ENCODE measurements at regions not wholly inside any gene's neighbourhood (a gene's known extent, or its start where the extent isn't known, plus 50 kb on each side); places are given as distances from the start of the nearest gene placed in this dataset.

DNA sequence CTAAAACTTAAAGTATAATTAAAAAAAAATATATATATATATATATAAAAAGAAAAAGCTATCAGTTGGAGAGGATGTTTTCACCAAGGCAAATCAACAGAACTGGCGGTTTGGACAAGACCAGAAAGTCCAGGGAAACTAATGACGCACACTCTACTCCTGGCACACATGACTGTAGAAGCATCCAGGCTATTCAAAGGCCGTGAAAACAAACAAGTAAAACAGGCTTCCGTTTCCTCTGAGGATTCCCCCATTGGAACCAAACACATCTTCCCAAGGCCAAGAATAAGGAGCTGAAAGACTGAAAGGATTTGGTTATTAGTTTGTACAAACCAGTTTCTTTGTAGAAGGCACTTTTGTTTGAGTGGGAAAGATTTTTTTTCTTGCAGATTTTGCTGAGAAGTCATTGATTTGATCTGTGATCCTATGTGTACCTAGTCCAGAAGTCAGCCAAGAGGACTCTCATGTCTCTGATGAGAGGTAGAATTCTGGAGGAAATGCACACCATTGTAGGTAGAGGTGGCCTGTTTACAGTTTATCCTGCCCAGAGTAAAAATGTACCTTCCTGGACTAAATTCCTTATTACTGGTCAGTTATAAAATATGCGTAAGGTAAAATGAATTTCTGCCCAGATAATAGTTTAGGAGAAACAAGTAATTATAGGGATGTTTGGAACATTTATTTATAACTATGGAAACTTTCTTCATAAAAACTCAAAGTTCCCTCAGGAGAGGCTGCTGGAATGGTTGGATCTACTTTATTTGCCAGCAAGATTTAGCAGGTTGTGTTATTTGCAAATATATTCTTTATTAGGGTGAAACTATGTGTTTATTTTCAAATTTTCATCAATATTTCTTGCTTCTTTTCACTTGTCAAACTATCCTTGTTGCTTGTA lies 66.5 kb downstream of the DMP1 start:
- DNase-seq (ENCODE audit: low read depth, low spot score) (no peak), ATAC-seq (no peak)
- Histone ChIP-seq H3K4me3 (replicated peaks in 1 of 2; ENCODE audit: low read depth in 1 of 2, low read length in 2 of 2) (no peak overlapping the region), H3K4me2 (ENCODE audit: low read length) (no peak overlapping the region), H3K36me3 (ENCODE audit: control insufficient read depth in 1 of 2, insufficient read depth in 2 of 2, low read length in 2 of 2) (no peaks in the 10 kb centered on the region), H3K79me2 (ENCODE audit: insufficient read depth, low read length) (no peaks in the 10 kb centered on the region), H2AFZ (ENCODE audit: low read depth, low read length, poor library complexity, severe bottlenecking) (no peak overlapping the region), H3K9ac (ENCODE audit: low read length) (no peak overlapping the region), H3K27ac (ENCODE audit: low read depth, low read length) (no peak overlapping the region), H4K20me1 (ENCODE audit: insufficient read depth) (no peaks in the 10 kb centered on the region), H3K9me2 (ENCODE audit: insufficient read depth) (no peaks in the 10 kb centered on the region), H3K9me3 (ENCODE audit: control insufficient read depth in 1 of 2, insufficient read depth in 1 of 2, low read depth in 1 of 2, low read length in 2 of 2) (no peaks in the 10 kb centered on the region), H3K27me3 (ENCODE audit: insufficient read depth, low read length) (no peaks in the 10 kb centered on the region), H3K4me1 (ENCODE audit: control insufficient read depth in 1 of 2, insufficient read depth in 2 of 2, low read length in 2 of 2) (no peaks in the 10 kb centered on the region)
- intact Hi-C loops (cut with micrococcal nuclease) = no loop called here
- BruUV-seq (replicated peaks) = no TSS peak
- TF ChIP-seq EZH2 (IDR thresholded peaks at IDR 0.05) (no peak), POLR2AphosphoS5 (IDR thresholded peaks at IDR 0.05; ENCODE audit: low read depth, low read length) (no peak), EZH2phosphoT487 (IDR thresholded peaks at IDR 0.05; ENCODE audit: borderline replicate concordance) (no peak), TCF7L2 (IDR thresholded peaks at IDR 0.05; ENCODE audit: borderline replicate concordance, extremely low read depth, insufficient read depth, insufficient read length) (no peak), ZNF274 (IDR thresholded peaks at IDR 0.05; ENCODE audit: low read depth, low read length) (no peak), RAD21 (IDR thresholded peaks at IDR 0.05; ENCODE audit: low read depth) (no peak), ZFX (IDR thresholded peaks at IDR 0.05) (no peak), EGR1 (IDR thresholded peaks at IDR 0.05; ENCODE audit: low read depth) (no peak), JUND (IDR thresholded peaks at IDR 0.05) (no peak), ELF1 (IDR thresholded peaks at IDR 0.05; ENCODE audit: borderline replicate concordance, low read depth) (no peak)
- TF ChIP-seq, protein P1, sequence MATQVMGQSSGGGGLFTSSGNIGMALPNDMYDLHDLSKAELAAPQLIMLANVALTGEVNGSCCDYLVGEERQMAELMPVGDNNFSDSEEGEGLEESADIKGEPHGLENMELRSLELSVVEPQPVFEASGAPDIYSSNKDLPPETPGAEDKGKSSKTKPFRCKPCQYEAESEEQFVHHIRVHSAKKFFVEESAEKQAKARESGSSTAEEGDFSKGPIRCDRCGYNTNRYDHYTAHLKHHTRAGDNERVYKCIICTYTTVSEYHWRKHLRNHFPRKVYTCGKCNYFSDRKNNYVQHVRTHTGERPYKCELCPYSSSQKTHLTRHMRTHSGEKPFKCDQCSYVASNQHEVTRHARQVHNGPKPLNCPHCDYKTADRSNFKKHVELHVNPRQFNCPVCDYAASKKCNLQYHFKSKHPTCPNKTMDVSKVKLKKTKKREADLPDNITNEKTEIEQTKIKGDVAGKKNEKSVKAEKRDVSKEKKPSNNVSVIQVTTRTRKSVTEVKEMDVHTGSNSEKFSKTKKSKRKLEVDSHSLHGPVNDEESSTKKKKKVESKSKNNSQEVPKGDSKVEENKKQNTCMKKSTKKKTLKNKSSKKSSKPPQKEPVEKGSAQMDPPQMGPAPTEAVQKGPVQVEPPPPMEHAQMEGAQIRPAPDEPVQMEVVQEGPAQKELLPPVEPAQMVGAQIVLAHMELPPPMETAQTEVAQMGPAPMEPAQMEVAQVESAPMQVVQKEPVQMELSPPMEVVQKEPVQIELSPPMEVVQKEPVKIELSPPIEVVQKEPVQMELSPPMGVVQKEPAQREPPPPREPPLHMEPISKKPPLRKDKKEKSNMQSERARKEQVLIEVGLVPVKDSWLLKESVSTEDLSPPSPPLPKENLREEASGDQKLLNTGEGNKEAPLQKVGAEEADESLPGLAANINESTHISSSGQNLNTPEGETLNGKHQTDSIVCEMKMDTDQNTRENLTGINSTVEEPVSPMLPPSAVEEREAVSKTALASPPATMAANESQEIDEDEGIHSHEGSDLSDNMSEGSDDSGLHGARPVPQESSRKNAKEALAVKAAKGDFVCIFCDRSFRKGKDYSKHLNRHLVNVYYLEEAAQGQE (IDR thresholded peaks at IDR 0.05; ENCODE audit: low read depth) = no peak
- TF ChIP-seq, protein P2, sequence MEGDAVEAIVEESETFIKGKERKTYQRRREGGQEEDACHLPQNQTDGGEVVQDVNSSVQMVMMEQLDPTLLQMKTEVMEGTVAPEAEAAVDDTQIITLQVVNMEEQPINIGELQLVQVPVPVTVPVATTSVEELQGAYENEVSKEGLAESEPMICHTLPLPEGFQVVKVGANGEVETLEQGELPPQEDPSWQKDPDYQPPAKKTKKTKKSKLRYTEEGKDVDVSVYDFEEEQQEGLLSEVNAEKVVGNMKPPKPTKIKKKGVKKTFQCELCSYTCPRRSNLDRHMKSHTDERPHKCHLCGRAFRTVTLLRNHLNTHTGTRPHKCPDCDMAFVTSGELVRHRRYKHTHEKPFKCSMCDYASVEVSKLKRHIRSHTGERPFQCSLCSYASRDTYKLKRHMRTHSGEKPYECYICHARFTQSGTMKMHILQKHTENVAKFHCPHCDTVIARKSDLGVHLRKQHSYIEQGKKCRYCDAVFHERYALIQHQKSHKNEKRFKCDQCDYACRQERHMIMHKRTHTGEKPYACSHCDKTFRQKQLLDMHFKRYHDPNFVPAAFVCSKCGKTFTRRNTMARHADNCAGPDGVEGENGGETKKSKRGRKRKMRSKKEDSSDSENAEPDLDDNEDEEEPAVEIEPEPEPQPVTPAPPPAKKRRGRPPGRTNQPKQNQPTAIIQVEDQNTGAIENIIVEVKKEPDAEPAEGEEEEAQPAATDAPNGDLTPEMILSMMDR (IDR thresholded peaks at IDR 0.05 in 2 of 3, conservative IDR thresholded peaks at IDR 0.05 in 1 of 3; ENCODE audit: borderline replicate concordance in 1 of 3, insufficient read depth in 1 of 3, low read depth in 2 of 3, low read length in 2 of 3) = no peak
- TF ChIP-seq, protein P3, sequence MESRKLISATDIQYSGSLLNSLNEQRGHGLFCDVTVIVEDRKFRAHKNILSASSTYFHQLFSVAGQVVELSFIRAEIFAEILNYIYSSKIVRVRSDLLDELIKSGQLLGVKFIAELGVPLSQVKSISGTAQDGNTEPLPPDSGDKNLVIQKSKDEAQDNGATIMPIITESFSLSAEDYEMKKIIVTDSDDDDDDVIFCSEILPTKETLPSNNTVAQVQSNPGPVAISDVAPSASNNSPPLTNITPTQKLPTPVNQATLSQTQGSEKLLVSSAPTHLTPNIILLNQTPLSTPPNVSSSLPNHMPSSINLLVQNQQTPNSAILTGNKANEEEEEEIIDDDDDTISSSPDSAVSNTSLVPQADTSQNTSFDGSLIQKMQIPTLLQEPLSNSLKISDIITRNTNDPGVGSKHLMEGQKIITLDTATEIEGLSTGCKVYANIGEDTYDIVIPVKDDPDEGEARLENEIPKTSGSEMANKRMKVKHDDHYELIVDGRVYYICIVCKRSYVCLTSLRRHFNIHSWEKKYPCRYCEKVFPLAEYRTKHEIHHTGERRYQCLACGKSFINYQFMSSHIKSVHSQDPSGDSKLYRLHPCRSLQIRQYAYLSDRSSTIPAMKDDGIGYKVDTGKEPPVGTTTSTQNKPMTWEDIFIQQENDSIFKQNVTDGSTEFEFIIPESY (IDR thresholded peaks at IDR 0.05; ENCODE audit: extremely low read depth, insufficient replicate concordance, low read length) = no peak
- TF ChIP-seq, protein P4, sequence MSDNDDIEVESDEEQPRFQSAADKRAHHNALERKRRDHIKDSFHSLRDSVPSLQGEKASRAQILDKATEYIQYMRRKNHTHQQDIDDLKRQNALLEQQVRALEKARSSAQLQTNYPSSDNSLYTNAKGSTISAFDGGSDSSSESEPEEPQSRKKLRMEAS (IDR thresholded peaks at IDR 0.05) = no peak
- RAD21 ChIA-PET (ENCODE audit: low non-redundant PET in 1 of 2, low total read pairs in 2 of 2, uncharacterized antibody in 2 of 2, unreplicated experiment in 2 of 2) = no interaction called here
- CTCF ChIA-PET = no interaction called here
- POLR2A ChIA-PET = no interaction called here

Measured in HCT116 (cell line).